Stimulated activated CD4-positive, alpha-beta T cell treated with anti-CD3 and anti-CD28 coated beads, Interleukin-4, amount 100 ng/mL, for 24 hours (primary cell): ENCODE measurements at regions not wholly inside any gene's neighbourhood (a gene's known extent, or its start where the extent isn't known, plus 50 kb on each side); places are given as distances from the start of the nearest gene placed in this dataset.
"Not testable (repeated sequence)": the region's sequence is repeated elsewhere in the genome, so short reads cannot be mapped to it uniquely, and the experiment has no call there.

Source experiments
- DNase-seq: peaks from one replicate; pipeline ENCODE4 v3.0.0-alpha.2; 2020

DNA sequence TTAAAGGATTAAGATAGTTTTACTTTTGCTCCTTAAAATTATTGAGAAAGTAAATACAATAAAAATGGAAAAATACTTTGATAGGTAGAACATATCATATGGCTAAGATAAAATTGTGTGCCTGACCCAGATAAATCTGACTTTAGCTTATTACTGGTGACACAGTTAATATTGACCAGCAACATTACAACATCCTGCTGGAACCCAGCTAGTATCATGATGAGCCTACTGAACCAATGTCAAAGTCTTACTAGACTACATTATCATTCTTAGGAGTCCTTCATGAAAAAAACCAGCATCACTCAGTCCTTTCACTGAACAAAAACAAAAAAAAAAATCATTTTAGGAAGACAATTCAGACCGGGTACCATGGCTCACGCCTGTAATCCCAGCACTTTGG, 164.8 kb upstream of the CDK1 start:
- DNase-seq, result no peak

DNA sequence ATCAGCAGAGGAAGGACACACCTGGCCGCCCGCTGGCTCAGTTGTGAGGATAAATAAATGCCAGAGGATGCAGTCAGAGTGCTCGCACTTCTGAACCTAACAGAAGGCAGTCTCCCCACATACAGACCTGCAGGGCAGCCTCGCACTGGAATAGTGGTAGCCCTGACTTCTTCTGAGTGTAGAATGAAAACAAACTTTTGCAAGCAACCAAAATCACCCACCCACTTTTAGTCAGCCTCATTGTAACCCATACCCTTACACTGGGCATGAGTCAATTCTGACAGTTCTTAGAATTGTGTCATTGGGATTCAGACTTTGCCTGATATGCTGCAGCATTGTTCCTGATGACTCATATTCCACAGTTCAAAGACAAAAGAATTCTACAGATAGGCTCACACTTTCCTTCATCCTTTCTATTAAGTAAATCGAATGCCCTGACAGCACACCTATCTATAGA, 167.0 kb upstream of the CDK1 start:
- DNase-seq, result peak; percentile 42

GRCh38 chr10:60607372-60607771, 170.9 kb upstream of the CDK1 start:
- no peak for DNase-seq

GRCh38 chr10:60606343-60607080, 171.8 kb upstream of the CDK1 start:
- no peak for DNase-seq

DNA sequence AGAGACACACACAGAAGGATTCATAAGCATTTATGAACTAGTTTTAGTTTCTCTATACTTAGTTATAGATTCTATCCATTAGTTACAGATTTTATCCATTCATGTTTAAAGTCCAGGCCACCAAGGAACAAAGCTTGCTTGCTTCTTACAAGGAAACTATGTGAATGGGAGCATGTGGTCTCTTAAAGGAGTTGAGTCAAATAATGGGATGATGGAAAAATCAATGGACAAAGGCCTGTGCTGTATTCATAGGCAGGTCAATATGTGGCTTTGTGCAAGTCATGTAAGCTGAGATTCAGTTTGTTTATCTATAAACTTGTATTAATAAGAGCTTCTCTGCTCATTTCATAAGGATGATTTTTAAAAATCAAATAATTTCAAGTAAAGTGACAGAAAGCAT, 172.8 kb upstream of the CDK1 start:
- DNase-seq, result no peak

- no peak for DNase-seq
These were observed 173.9 kb upstream of the CDK1 start for GRCh38 chr10:60604342-60604741.

- DNase-seq, result no peak
These were observed 180.8 kb upstream of the CDK1 start for GRCh38 chr10:60597513-60597912.

DNA sequence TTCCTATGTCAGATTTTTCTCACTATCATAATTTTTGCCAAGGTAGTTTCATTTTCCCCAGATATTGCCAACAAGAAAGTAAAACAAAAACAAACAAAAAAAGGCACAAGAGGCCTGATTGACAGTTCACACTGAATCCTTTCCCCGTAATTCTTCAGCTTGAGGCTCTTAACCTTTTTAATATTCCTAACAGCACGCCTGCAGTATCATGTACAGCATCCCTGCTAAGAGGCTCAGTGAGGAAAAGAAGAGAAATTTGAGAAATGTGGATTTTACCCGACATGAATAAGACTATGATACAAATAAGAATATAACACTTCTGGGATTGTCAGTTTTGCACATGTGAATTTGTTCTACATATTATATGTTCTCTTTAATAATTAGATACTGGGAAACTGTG, 182.4 kb upstream of the CDK1 start:
- no peak for DNase-seq

DNA sequence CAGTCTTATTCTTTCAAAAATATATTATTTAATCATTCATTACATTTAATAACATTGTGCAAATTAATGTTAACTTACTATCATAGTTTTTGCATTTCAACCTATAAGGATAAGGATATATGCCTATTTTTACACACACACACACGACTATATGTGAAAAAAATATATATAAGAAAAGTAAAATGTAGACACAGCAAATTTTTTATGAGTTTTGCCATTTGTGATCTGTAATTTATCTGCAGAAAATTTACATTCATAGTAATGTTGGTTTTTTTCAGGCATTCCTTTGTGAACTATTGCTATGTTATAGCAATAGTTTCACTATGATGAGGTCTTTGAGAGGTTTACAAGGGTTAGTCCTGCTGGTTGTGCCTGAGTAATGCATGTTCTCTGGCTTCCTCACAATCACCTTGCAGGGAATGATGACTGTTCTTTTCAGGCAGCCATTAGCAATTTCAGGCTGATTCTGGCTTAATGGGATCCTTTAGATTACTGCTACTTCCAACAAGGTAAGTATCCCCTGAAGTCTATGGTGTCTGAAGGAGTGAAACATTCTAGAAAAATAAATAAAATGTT, 183.7 kb upstream of the CDK1 start:
- DNase-seq, result no peak

GRCh38 chr10:60591119-60591518, 187.2 kb upstream of the CDK1 start:
- DNase-seq, result no peak

GRCh38 chr10:60589376-60589775, 188.9 kb upstream of the CDK1 start:
- DNase-seq, result no peak

DNA sequence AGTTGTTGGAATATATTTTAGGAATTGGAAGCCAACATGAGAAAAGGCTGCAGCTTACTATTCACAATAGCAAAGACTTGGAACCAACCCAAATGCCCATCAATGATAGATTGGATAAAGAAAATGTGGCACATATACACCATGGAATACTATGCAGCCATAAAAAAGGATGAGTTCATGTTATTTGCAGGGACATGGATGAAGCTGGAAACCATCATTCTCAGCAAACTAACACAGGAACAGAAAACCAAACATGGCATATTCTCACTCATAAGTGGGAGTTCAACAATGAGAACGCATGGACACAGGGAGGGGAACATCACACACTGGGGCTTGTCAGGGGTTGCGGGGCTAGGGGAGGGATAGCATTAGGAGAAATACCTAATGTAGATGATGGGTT, 192.1 kb upstream of the ANK3 start:
- DNase-seq, result not testable (repeated sequence)

GRCh38 chr10:60578217-60578616, 188.5 kb upstream of the ANK3 start:
- no peak for DNase-seq

- DNase-seq, result no peak
These were observed 186.7 kb upstream of the ANK3 start for GRCh38 chr10:60576130-60577069.

DNA sequence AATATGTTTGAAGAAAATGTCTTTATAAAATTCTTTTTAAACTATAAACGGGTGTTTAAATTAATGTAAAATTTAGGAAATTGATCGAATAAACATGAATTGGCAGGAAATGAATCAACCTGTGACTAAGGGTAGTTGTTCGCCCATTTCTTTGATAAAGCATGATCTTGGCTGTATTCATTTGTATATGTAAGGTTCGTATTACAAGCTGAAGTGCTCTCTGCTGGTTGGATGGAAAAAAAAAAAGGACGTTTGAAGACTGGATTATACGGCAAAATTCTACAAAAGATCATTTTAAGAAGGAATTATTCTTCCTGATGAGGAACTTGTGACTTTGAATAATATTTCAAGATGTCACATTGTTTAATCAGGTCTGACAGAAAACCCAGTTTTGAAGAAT, 185.4 kb upstream of the ANK3 start:
- no peak for DNase-seq

- no peak for DNase-seq
These were observed 184.7 kb upstream of the ANK3 start for GRCh38 chr10:60574388-60574787.

DNA sequence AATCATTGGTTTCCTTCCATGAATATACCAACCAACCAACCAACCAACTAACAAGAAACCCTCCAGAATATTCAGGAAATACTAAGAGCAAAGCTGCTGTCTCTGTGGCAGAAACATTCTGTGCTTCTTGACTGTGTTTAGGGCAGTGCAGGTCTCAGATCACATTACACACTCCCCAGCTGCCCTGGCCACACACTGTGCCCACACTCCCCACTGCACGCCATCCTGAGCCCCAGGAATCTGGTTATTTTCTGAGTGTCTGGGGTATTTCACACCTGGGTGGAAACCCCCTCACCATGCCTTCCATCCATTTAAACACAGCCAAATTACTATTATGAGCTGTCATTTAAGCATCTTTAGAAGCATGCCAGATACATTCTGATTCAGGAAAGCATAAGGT, 183.7 kb upstream of the ANK3 start:
- DNase-seq, result peak; percentile 73

- DNase-seq, result peak; percentile 49
These were observed 183.0 kb upstream of the ANK3 start for GRCh38 chr10:60572511-60573194.

DNA sequence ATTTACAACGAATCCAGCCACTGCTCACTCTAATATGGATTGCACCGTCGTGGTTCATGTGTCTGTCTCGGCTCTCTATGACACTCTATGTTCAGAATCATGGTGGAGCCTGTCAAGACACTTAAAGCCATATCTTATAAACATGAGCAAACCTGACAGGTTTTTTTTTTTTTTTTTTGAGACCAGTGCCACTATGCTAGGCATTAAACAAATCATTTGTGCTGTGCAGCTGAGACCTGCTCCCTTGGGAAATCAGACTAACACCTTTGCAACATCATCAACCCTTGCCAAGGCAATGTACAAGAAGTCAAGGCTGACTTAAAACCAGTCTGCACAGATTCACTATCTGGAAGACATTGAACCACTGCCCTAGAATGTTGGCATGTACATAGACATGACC, 181.2 kb upstream of the ANK3 start:
- DNase-seq, result no peak

DNA sequence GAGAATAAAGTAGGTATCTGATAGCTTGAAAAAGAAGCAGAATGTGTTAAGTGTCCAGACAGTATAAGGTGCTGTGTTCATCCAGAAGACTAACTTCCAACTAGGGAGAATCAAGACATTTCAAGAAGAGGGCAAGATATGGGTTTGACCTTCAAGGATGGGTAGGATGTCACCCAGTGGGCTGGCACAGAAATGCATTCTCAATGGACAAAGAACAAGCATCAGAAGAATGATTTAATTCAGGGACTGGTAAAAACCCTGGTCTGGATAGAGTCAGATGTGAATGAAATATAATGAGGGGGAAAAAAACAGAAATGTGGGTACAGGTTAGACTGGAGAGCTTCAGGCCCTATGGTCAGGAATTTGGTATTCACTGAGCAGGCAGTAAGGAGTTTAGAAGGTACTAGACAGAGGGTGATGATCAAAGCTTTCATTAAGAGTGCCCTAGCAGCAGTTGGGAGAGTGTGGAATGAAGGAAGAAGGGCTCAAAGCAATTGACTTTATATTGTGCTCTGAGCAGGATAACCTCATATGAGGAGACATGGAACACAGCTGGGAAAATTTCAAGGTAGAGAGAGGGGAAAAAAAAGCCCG, 180.7 kb upstream of the ANK3 start:
- no peak for DNase-seq

DNA sequence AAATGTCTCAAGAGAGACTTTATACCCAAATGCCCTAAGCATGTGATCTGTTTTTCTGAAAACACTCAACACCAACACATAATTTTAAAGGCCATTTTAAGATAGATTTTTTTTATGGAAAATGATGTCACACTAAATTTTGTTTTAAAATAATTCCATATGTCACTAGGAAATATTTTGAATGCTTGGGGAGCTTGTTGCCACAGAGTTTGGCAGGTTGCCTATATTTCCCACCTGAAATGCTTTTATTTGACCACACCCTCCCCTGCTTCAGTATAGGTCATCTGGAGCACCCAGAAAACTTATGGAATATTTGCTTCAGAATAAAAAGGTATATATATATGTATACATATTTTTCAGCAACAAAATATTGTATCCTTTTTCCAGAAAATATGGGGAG, 180.0 kb upstream of the ANK3 start:
- DNase-seq, result no peak

- no peak for DNase-seq
These were observed 176.4 kb upstream of the ANK3 start for GRCh38 chr10:60566096-60566495.

DNA sequence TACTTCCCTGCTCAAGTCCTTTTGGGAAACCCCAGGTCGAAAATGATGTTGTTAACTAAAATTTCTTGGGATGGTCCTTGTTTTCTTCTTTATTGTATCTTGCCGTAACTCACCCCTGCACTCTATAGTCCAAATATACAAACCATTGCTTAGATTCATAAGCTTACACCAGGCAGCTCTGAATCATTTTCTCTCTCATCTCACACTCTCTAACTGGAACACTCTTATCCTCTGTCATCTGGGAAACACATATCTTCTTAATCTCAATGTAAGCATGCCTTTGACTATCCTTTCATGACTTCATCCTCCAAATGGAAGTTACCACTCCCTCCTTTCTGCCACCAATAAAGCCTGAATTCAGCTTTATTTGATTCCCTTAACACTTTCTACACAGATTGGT, 175.8 kb upstream of the ANK3 start:
- DNase-seq, result no peak
